Naive thymus-derived CD4-positive, alpha-beta T cell (primary cell): ENCODE measurements at regions not wholly inside any gene's neighbourhood (a gene's known extent, or its start where the extent isn't known, plus 50 kb on each side); places are given as distances from the start of the nearest gene placed in this dataset.
"Not testable (repeated sequence)": the region's sequence is repeated elsewhere in the genome, so short reads cannot be mapped to it uniquely, and the experiment has no call there.

Source experiments
- ATAC-seq: fragments of 150-1000 bp; cut with Tn5 transposase; 2 replicates; pipeline ENCODE4 v1.10.0; 2021; ENCODE audit warnings: mild to moderate bottlenecking, moderate library complexity
- CTCF ChIA-PET: fragments of 350-600 bp; sonication (Branson Sonifier 250); formaldehyde crosslinking; loops from one replicate; lab custom pipeline; 2021; ENCODE audit warnings: antibody characterized with exemption; lab: Charles Lee
- POLR2A ChIA-PET: fragments of 350-600 bp; sonication (Branson Sonifier 250); formaldehyde crosslinking; loops from one replicate; lab custom pipeline; 2021; ENCODE audit warnings: antibody characterized with exemption, inconsistent platforms; lab: Charles Lee
- DNase-seq, 9 donors: peaks; one replicate each; pipeline versions ENCODE4 v3.0.0 to v3.0.0-alpha.2; 2020 to 2022; ENCODE audit warnings: mixed read lengths in 1 of 9
- H3K27ac ChIP-seq: one replicate; pipeline ENCODE4 v1.7.0; 2013; ENCODE audit warnings: mild to moderate bottlenecking, low read depth, low read length, moderate library complexity
- H3K27me3 ChIP-seq, 2 donors: one replicate each; pipeline ENCODE4 v1.7.0; 2013; ENCODE audit warnings: low read length in 2 of 2, mild to moderate bottlenecking in 2 of 2, moderate library complexity in 2 of 2; ENCODE audit not compliant: control insufficient read depth in 2 of 2, insufficient read depth in 2 of 2
- H3K36me3 ChIP-seq, 3 experiments: 1 replicate in 2 of 3; 2 replicates in 1 of 3; pipeline ENCODE4 v1.7.0; 2013; ENCODE audit warnings: low read length in 3 of 3, mild to moderate bottlenecking in 3 of 3, moderate library complexity in 1 of 3; ENCODE audit not compliant: insufficient read depth in 3 of 3, control insufficient read depth in 2 of 3
- H3K4me1 ChIP-seq, 2 donors: one replicate each; pipeline ENCODE4 v1.7.0; 2013; ENCODE audit warnings: low read length in 2 of 2, mild to moderate bottlenecking in 2 of 2, moderate library complexity in 1 of 2; ENCODE audit not compliant: control insufficient read depth in 2 of 2, insufficient read depth in 2 of 2
- H3K4me3 ChIP-seq: 2 replicates; pipeline ENCODE4 v1.7.0; 2013; ENCODE audit warnings: mild to moderate bottlenecking, low read length
- H3K9me3 ChIP-seq, 3 experiments: 1 replicate in 2 of 3; 2 replicates in 1 of 3; pipeline ENCODE4 v1.7.0; 2013; ENCODE audit warnings: low read length in 3 of 3; ENCODE audit not compliant: control insufficient read depth in 2 of 3
- H3K27ac Mint-ChIP-seq, 9 donors: one replicate each; pipeline ENCODE4 v1.8.0; 2020 to 2022; ENCODE audit warnings: mixed read lengths in 9 of 9, mild to moderate bottlenecking in 8 of 9, moderate library complexity in 5 of 9, inconsistent platforms in 2 of 9
- H3K27me3 Mint-ChIP-seq, 5 donors: one replicate each; pipeline ENCODE4 v1.8.0; 2021 to 2022; ENCODE audit warnings: mixed read lengths in 5 of 5, mild to moderate bottlenecking in 1 of 5
- H3K36me3 Mint-ChIP-seq, 5 donors: one replicate each; pipeline ENCODE4 v1.8.0; 2020 to 2022; ENCODE audit warnings: mixed read lengths in 5 of 5, mild to moderate bottlenecking in 3 of 5, inconsistent platforms in 1 of 5
- H3K4me1 Mint-ChIP-seq, 7 donors: one replicate each; pipeline ENCODE4 v1.8.0; 2020 to 2022; ENCODE audit warnings: mixed read lengths in 7 of 7, mild to moderate bottlenecking in 3 of 7, inconsistent platforms in 1 of 7
- H3K4me3 Mint-ChIP-seq, 10 donors: one replicate each; pipeline ENCODE4 v1.8.0; 2020 to 2022; ENCODE audit warnings: mild to moderate bottlenecking in 10 of 10, mixed read lengths in 10 of 10, moderate library complexity in 6 of 10, inconsistent platforms in 2 of 10
- H3K9me3 Mint-ChIP-seq, 11 donors: one replicate each; pipeline ENCODE4 v1.8.0; 2020 to 2022; ENCODE audit warnings: mixed read lengths in 11 of 11, mild to moderate bottlenecking in 4 of 11, inconsistent platforms in 1 of 11, moderate library complexity in 1 of 11
- intact Hi-C, 2 donors: fragments of 100-400 bp; cut with micrococcal nuclease; formaldehyde crosslinking; loops; one replicate each; pipeline ENCODE4 v1.15.1; 2023

- H3K27ac Mint-ChIP-seq, result no peak overlapping the region
- no peaks in the 10 kb centered on the region for H3K4me1 Mint-ChIP-seq
- no peak overlapping the region for H3K4me3 ChIP-seq
- DNase-seq (no peak), ATAC-seq (no peak)
- H3K4me1 ChIP-seq, result no peaks in the 10 kb centered on the region
- H3K27me3 ChIP-seq, result no peaks in the 10 kb centered on the region
- intact Hi-C loops, result no loop called here
- no peak overlapping the region for H3K4me3 Mint-ChIP-seq
- no peaks in the 10 kb centered on the region for H3K36me3 ChIP-seq
- no peaks in the 10 kb centered on the region for H3K27me3 Mint-ChIP-seq
- CTCF ChIA-PET, result no interaction called here
- H3K9me3 ChIP-seq, result no peaks in the 10 kb centered on the region
- no peaks in the 10 kb centered on the region for H3K36me3 Mint-ChIP-seq
- peaks cover 4 to 24% (median 10%) of the 10 kb centered on the region in 11 donors for H3K9me3 Mint-ChIP-seq
- H3K27ac ChIP-seq, result no peak overlapping the region
- POLR2A ChIA-PET, result no interaction called here
These were observed 212.4 kb upstream of the NPSR1 start for GRCh38 chr7:34445653-34446052.

DNA sequence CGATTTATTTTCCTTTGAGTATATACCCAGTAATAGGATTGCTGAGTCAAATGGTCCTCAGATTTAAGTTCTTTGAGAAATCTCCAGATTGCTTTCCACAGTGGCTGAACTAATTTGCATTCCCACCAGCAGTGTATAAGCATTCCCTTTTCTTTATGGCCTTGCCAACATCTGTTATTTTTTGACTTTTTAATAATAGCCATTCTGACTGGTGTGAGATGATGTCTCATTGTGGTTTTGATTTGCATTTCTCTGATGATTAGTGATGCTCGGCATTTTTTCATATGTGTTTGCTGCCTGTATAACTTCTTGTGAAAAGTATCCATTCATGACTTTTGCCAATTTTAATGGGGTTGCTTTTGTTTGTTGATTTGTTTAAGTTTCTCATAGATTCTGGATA lies 209.5 kb upstream of the NPSR1 start:
- POLR2A ChIA-PET, H3K27ac Mint-ChIP-seq, H3K4me3 Mint-ChIP-seq, H3K27me3 ChIP-seq, DNase-seq, intact Hi-C loops, H3K4me1 Mint-ChIP-seq, H3K36me3 Mint-ChIP-seq, H3K27me3 Mint-ChIP-seq, H3K27ac ChIP-seq, ATAC-seq, H3K9me3 ChIP-seq, H3K4me1 ChIP-seq, H3K4me3 ChIP-seq, H3K36me3 ChIP-seq, CTCF ChIA-PET: not testable (repeated sequence)
- H3K9me3 Mint-ChIP-seq, result peaks cover 4 to 21% (median 10%) of the 10 kb centered on the region in 11 donors

GRCh38 chr7:34449765-34450164 lies 208.3 kb upstream of the NPSR1 start:
- DNase-seq (no peak), ATAC-seq (no peak)
- H3K4me3 ChIP-seq, result no peak overlapping the region
- no peaks in the 10 kb centered on the region for H3K27me3 ChIP-seq
- H3K27ac Mint-ChIP-seq, result no peak overlapping the region
- no peaks in the 10 kb centered on the region for H3K36me3 Mint-ChIP-seq
- peaks cover 1 to 17% (median 8%) of the 10 kb centered on the region in 11 donors for H3K9me3 Mint-ChIP-seq
- H3K27me3 Mint-ChIP-seq, result no peaks in the 10 kb centered on the region
- ChIA-PET POLR2A (no interaction called here), CTCF (no interaction called here)
- no peak overlapping the region for H3K27ac ChIP-seq
- no peaks in the 10 kb centered on the region for H3K4me1 Mint-ChIP-seq
- intact Hi-C loops, result no loop called here
- no peaks in the 10 kb centered on the region for H3K36me3 ChIP-seq
- no peaks in the 10 kb centered on the region for H3K9me3 ChIP-seq
- no peak overlapping the region for H3K4me3 Mint-ChIP-seq
- no peaks in the 10 kb centered on the region for H3K4me1 ChIP-seq

DNA sequence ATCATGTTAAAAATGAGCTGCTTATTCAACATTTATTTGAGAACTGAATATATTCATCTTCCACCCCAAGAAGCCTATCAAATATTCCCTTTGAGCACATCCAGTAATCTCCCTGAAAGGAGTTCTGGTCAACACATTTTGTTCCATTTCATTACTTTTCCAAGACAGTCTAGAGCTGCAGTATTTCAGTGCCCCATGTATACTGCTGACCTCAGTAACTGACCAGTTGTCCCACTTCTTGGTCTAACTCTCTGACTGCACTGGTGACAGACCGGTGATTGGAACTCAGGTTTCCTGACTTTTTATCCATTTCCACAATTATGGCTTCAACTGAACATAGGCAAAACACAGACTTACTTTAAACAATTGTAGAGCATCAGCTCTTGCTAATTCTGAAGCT lies 206.8 kb upstream of the NPSR1 start:
- Histone ChIP-seq H3K27me3 (no peaks in the 10 kb centered on the region), H3K4me1 (no peaks in the 10 kb centered on the region), H3K4me3 (no peak overlapping the region), H3K9me3 (no peaks in the 10 kb centered on the region), H3K27ac (no peak overlapping the region), H3K36me3 (no peaks in the 10 kb centered on the region)
- Mint-ChIP-seq H3K36me3 (no peaks in the 10 kb centered on the region), H3K9me3 (peaks cover 0 to 11% (median 4%) of the 10 kb centered on the region in 11 donors), H3K4me3 (no peak overlapping the region), H3K27me3 (no peaks in the 10 kb centered on the region), H3K27ac (no peak overlapping the region), H3K4me1 (no peaks in the 10 kb centered on the region)
- intact Hi-C loops, result no loop called here
- CTCF ChIA-PET, result no interaction called here
- no peak for ATAC-seq
- POLR2A ChIA-PET, result no interaction called here
- no peak for DNase-seq

DNA sequence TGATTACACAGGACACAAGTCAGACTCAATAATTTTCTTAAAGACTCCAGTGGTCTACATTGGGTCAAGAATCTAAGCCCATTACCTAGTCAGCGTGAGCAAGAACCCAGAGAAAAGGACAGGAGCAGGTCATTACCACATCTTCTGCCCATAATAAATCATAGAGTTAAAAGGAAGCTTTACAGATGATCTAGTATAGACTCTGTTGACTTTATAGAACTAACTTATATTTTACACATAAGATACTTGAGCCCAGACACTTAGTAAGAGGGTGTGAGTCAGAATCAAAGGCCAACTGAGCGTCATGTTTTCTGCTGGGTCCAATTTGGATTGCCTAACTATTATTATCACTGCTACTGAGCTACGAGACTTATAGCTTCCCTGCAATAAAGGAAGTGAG lies 206.1 kb upstream of the NPSR1 start:
- Histone ChIP-seq H3K27me3 (no peaks in the 10 kb centered on the region), H3K4me1 (no peaks in the 10 kb centered on the region), H3K9me3 (no peaks in the 10 kb centered on the region), H3K4me3 (no peak overlapping the region), H3K36me3 (no peaks in the 10 kb centered on the region), H3K27ac (no peak overlapping the region)
- H3K4me1 Mint-ChIP-seq, result no peaks in the 10 kb centered on the region
- DNase-seq (no peak), ATAC-seq (no peak)
- ChIA-PET POLR2A (no interaction called here), CTCF (no interaction called here)
- intact Hi-C loops, result no loop called here
- no peaks in the 10 kb centered on the region for H3K27me3 Mint-ChIP-seq
- peaks cover 0 to 16% (median 4%) of the 10 kb centered on the region in 11 donors for H3K9me3 Mint-ChIP-seq
- no peaks in the 10 kb centered on the region for H3K36me3 Mint-ChIP-seq
- H3K27ac Mint-ChIP-seq, result no peak overlapping the region
- H3K4me3 Mint-ChIP-seq, result no peak overlapping the region

- Histone ChIP-seq H3K27me3 (no peaks in the 10 kb centered on the region), H3K9me3 (no peaks in the 10 kb centered on the region), H3K4me1 (no peaks in the 10 kb centered on the region), H3K36me3 (no peaks in the 10 kb centered on the region), H3K27ac (no peak overlapping the region), H3K4me3 (no peak overlapping the region)
- ChIA-PET CTCF (no interaction called here), POLR2A (no interaction called here)
- Mint-ChIP-seq H3K4me1 (no peaks in the 10 kb centered on the region), H3K27me3 (no peaks in the 10 kb centered on the region), H3K4me3 (no peak overlapping the region), H3K36me3 (no peaks in the 10 kb centered on the region), H3K27ac (no peak overlapping the region), H3K9me3 (peaks cover 0 to 15% (median 4%) of the 10 kb centered on the region in 11 donors)
- no peak for DNase-seq
- ATAC-seq, result no peak
- intact Hi-C loops, result no loop called here
These were observed 205.7 kb upstream of the NPSR1 start for GRCh38 chr7:34452363-34452762.

DNA sequence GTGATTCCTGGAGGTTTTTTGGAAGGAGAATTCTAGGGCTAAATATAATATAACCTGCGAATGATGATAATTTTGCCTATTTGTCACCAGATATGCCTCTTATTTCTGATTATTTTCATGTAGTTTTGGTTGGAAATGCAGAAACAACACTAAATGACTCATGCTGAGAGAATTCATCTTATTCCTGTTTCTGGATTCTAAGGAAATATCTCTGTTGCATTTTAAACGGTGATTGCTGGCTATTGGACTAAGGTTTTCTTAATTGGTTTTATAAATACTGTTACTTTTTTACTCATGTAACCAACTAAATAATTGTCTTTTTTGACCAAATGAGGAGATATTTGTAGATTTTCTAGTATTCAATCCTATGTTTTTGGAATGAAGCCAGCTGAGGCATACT lies 204.9 kb upstream of the NPSR1 start:
- no peaks in the 10 kb centered on the region for H3K4me1 ChIP-seq
- ChIA-PET POLR2A (no interaction called here), CTCF (no interaction called here)
- no peak overlapping the region for H3K27ac ChIP-seq
- H3K36me3 ChIP-seq, result no peaks in the 10 kb centered on the region
- H3K4me3 Mint-ChIP-seq, result no peak overlapping the region
- no peaks in the 10 kb centered on the region for H3K4me1 Mint-ChIP-seq
- no peaks in the 10 kb centered on the region for H3K9me3 ChIP-seq
- ATAC-seq (no peak), DNase-seq (no peak)
- H3K27me3 ChIP-seq, result no peaks in the 10 kb centered on the region
- no peak overlapping the region for H3K27ac Mint-ChIP-seq
- H3K4me3 ChIP-seq, result no peak overlapping the region
- intact Hi-C loops, result no loop called here
- no peaks in the 10 kb centered on the region for H3K27me3 Mint-ChIP-seq
- peaks cover 0 to 11% (median 4%) of the 10 kb centered on the region in 11 donors for H3K9me3 Mint-ChIP-seq
- no peaks in the 10 kb centered on the region for H3K36me3 Mint-ChIP-seq
